Ecto neural progenitor cell (in vitro differentiated cells): ENCODE measurements at regions not wholly inside any gene's neighbourhood (a gene's known extent, or its start where the extent isn't known, plus 50 kb on each side); places are given as distances from the start of the nearest gene placed in this dataset.
"Not testable (repeated sequence)": the region's sequence is repeated elsewhere in the genome, so short reads cannot be mapped to it uniquely, and the experiment has no call there.

Source experiments
- DNase-seq: peaks from one replicate; pipeline ENCODE4 v3.0.0-alpha.2; 2018; ENCODE audit warnings: low spot score

DNA sequence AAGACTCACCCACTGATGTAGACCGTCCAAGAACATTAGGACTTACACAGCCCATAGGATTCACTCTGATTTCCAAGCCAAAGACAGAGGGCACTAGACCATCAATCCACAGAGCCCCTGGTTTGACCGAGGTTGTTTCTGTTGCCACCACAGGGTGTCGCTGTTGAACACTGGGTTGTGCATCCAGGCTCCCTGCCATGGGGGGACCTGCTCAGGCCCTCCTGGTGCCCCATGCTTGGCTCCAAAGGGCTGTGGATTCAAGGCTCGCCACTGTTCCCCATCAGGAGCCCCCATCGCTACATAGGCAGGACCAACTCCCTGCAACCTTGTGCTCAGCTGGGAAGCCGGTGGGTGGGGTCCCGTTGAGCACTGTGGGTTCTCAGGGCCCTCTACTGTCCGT is 128.0 kb upstream of the ANO1 start:
- peak; percentile 69 for DNase-seq

- no peak for DNase-seq
These were observed 127.5 kb upstream of the ANO1 start for GRCh38 chr11:69950621-69951020.

DNA sequence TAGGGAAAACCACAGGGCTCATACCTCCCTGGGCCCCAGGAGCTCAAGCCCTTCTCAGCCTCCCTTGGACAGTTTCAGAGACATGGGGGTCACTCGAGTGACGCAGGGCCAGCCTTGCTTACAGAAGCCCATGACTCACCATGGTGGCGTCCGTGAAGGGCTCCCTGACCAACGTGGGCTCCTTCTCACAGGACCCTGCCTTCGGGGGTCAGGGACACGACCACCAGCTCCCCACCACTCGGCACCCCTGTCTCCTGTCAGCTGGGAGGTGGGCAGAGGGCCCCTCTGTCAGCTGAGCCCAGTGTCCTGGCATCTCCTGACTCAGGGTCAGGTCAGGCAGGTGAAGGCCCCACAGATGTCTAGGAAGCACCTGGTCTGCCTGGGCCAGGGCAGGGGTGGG is 126.3 kb upstream of the ANO1 start:
- DNase-seq = no peak

GRCh38 chr11:69952229-69952975 is 125.7 kb upstream of the ANO1 start:
- DNase-seq = not testable (repeated sequence)

- no peak for DNase-seq
These were observed 124.8 kb upstream of the ANO1 start for GRCh38 chr11:69953356-69953755.

DNA sequence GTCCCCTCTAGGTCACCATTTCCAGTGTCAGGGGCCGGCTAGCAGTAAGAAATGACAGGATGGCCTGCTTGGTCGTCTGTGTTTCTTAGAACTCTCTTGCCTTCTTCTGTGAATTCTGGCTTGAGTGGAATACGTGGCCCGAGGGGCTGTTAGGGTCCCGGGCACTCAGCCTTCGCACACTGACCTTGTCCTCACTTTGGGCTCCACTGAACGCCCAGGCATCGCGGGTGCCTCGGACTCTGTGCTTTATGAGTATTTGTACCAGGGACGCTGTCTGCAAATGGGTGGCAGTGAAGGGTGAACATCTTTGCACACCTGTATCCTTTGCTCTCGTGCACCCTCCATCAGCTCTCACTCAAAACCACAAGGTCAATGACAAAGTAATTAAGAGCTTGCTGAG is 123.4 kb upstream of the ANO1 start:
- no peak for DNase-seq

DNA sequence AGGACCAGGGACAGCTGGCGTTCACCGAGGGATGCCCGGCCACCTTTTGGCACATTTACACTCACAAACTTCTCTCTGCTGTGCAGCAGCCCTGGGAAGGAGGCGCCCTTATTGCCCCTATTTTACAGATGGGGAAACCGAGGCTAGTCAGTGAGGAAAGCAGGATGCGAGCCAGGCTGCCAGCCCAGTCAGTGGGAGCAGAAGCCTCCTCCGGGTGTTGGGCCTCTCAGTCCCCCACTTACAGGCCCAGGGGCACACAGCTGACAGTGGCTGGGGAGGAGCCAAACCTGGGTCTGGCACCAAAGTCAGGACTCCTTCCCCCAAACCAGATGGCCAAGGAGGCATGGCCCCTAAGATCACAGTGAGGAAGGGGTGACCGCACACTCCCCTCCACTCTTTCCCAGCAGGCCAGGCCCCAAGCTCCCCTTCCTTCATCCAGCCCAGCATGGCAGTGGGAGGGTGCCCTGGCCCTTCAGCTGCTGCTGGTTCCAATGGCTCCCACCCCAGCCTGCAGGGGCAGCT is 121.4 kb upstream of the ANO1 start:
- no peak for DNase-seq

DNA sequence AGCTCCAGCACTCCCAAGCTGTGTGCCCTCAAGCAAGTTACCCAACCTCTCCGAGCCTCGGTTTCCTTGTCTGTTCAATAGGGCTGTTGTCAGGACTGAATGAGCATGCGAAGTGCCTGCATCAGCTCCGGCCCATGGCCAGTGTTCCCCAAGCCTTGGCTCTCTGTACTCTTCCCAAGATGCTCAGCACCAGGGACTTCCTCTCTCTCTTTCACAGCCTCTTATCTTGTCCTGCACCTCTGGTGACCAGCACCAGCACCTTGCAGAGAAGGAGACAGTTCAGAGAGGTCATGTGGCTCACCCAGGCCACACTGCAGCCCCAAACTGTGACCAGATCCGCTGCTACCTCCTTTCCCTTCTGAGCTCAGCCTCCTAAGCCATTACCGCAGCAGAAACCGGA is 120.3 kb upstream of the ANO1 start:
- no peak for DNase-seq

DNA sequence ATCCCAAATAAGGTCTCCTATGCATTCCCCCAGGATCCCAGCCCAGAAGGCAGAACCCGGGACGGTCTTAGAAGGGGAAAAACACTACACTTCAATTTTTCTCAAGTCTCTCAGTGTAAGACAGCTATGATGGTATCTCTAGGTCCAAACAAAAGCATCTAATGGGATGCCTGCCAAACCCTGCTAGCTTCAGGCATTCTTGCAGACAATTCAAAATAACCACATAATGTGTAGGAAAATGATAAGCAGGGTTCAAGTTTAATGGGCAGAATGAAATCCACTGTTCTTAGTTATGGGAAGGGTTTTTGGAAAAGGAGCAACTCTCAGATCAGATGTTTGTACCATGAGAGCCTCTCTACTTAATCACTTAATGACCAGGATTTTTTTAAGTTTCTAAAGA is 119.8 kb upstream of the ANO1 start:
- DNase-seq = no peak

DNA sequence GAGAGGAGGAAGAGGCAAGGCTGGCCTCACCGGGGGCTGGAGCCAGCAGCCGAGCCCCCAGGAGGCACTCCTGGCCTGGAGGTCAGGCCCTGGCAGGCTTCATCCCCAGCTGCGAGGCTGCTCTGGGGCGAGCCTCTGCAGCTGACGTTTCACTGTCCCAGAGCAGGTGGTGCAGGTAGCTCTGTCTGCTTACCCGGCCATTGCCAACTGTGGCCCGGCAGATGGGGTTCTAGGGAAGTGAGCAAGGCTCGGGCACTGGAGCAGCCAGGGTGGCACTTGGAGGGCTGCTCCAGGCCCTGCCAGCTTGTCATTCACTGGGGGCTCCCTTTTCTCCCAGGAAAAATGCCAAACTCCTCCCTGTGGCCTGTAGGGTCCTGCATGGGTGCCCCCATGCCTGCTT is 118.7 kb upstream of the ANO1 start:
- DNase-seq = no peak

DNA sequence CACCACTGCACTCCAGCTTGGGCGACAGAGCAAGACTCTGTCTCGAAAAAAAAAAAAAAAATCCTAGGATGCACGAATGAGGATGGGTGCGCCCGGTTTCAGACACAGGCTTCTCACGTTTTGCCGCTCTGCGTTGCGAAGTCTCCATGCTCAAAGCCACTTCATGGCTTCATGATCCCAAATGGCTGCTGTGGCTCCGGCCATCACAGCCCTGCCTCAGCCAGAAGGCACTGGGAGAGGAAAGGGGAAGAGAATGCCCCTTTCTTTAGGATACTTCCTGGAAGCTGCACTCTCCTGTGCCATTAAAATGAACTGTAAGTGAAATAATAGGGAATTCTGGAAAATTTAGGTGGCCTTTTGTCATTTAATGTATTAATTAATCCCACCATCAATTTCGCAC is 116.4 kb upstream of the ANO1 start:
- no peak for DNase-seq

GRCh38 chr11:69962152-69962551 is 116.0 kb upstream of the ANO1 start:
- DNase-seq = no peak

DNA sequence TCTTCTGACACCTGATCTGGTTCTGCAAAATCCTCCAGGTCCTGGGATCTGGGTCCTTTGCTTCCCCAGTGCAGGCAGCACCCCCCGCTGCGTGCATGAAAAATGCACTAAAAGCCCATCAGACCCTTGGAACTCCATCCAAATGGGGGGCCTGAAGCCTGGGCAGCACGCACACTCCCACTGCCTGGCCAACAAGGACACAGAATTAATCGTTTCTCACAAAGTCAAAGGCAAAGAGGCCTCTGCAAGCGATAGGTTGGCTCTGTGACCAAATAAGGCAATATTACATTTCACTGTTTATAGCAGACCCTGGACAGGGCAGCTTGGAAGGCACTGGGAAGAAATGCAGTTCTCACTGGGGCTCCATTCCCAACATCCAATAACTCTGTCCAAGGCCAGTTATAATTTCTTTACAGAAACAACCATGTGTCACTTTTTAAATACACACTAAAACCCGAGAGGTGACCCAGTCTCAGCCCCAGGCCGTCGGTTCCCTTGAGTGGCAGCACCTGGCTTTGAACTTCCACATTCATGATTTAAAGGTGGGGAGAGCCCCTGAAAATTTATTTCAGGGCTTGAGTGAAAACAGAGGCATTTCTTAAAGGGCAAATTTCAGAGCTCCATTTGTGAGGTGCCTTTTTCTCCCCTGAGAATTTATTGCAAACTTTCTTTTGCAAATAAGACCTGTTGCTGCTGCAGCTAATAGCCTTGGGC is 114.4 kb upstream of the ANO1 start:
- no peak for DNase-seq

GRCh38 chr11:69964247-69964643 is 113.9 kb upstream of the ANO1 start:
- DNase-seq = no peak

DNA sequence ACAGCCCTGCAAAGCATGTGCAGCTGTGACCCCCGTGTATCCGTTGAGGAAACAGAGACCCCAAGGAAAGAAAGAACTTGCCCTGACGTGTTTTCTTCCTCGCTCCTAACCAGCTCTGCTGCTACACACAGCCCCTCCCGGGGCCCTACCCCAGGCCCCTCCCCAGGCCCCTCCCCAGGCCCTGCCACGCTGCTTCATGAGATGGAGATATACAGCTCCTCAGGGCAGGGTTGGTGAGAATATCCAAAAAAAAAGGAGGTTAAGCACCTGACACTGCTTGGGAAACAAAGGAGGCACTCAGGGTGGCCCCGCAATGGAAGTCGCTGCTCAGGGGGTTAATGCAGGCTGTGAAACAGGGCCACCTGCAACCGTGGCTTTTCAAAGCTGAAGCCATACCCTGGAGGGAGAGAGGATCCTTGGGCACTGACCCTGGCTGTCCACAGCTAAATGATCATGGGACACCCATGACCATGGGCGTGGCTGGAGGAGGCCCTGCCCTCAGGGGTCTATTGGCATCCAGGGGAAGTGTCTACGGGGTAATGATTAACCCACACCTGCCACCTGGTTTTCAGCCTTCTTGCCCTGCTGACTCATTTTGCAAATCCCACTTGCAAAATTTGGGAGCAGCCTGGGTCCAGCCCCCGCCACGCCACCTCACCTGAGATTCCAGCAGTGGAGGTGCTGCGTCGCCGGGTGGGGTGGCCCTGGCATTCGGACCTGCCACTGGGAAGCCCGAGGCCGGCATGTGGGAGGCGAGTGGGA is 112.1 kb upstream of the ANO1 start:
- DNase-seq = no peak

DNA sequence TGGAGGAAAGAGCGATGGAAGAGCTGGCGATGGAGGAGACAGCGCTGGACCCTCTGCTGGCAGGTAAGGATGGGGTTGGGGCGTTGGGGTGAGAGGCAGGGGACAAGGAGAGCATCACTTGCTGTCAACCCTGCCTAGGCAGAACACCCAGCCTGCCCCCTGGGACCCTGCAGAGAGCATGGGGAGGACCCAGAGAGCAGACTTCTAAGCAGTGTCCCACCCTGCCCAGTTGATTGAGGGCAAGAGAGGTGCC is 111.6 kb upstream of the ANO1 start:
- no peak for DNase-seq

DNA sequence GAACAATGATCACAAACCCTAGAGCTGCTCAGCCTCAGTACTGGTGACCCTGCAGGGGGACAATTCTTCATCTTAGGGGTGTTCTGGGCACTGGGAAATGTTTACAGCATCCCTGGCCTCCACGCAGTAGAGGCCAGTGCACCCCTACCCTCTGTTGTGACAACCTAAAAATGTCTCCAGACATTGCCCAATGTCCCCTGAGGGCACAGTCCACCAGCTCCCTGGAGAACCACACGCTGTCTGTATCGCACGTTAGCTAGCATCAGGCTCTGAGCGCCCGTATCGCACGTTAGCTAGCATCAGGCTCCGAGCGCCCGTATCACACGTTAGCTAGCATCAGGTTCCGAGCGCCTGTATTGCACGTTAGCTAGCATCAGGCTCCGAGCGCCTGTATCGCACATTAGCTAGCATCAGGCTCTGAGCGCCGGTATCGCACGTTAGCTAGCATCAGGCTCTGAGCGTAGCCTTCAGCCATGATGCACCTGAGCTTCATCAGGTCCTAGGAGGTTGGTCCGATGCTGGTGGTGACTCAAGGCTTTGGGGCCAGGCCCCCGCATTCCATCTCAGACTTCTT is 111.1 kb upstream of the ANO1 start:
- DNase-seq = no peak

DNA sequence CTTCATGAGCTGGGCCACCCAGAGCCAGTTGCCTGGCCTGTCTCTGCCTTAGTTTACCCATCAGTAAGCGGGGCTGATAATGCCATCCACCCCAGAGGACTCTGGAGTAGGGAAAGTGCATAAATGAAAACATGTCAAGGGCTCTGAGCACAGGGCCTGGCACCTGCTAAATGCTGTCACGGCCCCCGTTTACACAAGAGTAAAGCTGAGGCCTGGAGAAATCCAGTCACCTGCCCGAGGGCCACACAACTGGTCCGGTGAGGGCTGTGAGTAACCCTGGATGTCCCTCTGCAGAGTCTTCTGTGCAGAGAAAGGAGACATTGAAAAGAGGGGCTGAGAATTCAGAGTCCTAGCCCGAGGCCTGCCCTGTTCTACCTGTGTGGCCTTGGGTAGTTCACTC is 110.6 kb upstream of the ANO1 start:
- no peak for DNase-seq

DNA sequence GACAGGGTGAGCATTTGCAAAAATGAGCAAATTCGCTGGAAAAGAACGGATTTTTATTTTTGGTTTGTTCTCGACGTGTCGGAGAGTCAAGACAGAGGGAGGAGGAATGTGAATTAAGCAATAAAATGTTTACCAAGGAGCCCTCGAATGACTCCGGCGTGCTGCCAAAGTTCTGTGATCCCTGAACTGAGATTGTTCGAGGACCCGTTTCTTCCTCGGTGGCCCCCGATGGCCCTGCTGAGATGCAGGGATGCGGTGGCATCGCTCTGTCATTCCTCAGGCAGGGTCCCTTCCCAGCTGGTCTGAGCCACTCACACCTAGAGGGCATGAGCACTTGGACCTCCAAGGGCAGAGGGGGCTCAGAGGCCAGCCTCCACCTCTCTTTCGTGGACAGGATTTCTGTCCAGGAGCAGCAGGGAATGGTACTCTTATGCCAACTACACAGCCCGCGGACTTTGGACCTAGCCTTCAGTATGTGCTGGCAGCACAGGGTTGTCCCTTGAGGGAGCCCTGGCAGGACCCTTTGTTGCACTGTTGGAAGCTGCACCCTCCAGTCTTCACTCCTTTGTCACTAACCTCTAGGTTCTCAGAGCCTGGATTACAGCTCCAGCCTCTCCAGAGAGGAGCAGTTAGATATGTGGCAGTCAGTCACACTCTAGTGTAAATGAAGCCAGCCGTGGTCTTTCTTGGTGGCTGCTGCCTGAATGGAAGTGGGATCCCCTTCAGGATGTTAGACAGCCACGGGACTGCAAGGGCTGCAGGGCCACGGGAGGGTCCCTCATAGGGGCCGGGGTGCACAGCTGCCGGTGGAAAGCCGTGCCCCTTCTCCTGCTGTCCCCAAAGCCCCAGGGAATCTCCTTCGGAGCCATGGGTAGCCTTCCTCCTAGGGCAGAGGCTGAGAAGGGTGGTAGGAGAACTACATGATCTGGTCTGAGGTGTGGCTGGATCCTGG is 109.4 kb upstream of the ANO1 start:
- DNase-seq = no peak

DNA sequence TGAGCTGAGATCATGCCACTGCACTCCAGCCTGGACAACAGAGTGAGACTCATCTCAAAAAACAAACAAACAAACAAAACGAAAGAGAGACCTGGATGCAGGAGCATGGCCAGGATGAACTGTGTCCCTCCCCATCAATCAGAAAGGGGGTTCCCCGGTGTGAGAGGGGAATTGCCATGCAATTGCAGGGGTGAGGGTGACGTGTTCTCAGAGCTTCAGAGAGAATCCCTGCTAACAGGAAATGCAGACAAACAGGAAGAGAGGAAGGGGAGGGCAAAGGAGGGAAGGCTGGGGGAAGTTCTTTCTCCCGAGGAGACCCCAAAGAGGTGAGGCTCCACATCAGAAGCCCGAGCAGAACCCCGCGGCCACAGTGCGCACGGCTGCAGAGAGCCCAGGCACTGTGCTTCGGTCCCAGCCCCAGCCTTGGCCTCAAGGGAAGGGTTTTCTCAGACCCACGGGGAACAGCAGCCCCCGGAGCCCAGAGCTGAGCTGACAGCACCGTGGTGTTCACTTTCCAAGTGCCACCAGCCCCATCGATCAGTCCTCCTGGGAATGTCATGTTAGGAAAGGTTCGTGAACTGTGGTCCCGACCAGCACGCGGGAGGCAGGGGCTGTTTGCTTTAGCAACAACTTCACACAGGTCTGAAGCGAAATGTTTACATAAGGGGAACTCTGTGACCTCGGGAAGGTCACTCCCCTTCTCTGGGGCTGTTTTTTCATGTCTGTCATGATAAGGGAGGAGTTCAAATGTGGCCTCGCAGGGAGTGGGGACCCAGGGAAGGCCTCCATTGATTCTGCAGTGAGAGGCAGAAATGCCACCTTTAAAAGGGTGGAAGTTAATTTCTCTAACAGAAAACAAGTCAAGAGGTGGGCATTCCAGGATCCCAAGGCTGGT is 108.0 kb upstream of the ANO1 start:
- no peak for DNase-seq
